Natural killer cell treated with Interleukin-12 subunit alpha and Interleukin-12 subunit beta and Interleukin-15 and Interleukin-18, amount 100 ng/mL, for 72 hours (primary cell): ENCODE measurements at regions not wholly inside any gene's neighbourhood (a gene's known extent, or its start where the extent isn't known, plus 50 kb on each side); places are given as distances from the start of the nearest gene placed in this dataset.

Experiments used
- ATAC-seq, 2 donors: fragments of 150-1000 bp; cut with Tn5 transposase in 1 of 2; sonication (Bioruptor Pico), chemical (Tn5 transposase) in 1 of 2; 2 replicates each; pipeline ENCODE4 v1.10.0; 2021
- DNase-seq: peaks from one replicate; pipeline ENCODE4 v3.0.0; 2022; ENCODE audit warnings: low spot score
- H3K27ac Mint-ChIP-seq, 2 donors: 1 replicate in 1 of 2; 2 replicates in 1 of 2; pipeline ENCODE4 v1.8.0; 2022; ENCODE audit warnings: mixed read lengths in 2 of 2, mild to moderate bottlenecking in 1 of 2, moderate library complexity in 1 of 2
- H3K27me3 Mint-ChIP-seq, 2 donors: 1 replicate in 1 of 2; 2 replicates in 1 of 2; pipeline ENCODE4 v1.8.0; 2022; ENCODE audit warnings: mixed read lengths in 2 of 2
- H3K36me3 Mint-ChIP-seq: one replicate; pipeline ENCODE4 v1.8.0; 2022; ENCODE audit warnings: mixed read lengths
- H3K4me1 Mint-ChIP-seq, 2 donors: 1 replicate in 1 of 2; 2 replicates in 1 of 2; pipeline ENCODE4 v1.8.0; 2022; ENCODE audit warnings: low read depth in 2 of 2, mixed read lengths in 2 of 2, mild to moderate bottlenecking in 1 of 2
- H3K4me3 Mint-ChIP-seq: one replicate; pipeline ENCODE4 v1.8.0; 2022; ENCODE audit warnings: mixed read lengths
- H3K9me3 Mint-ChIP-seq: 2 replicates; pipeline ENCODE4 v1.8.0; 2022; ENCODE audit warnings: mixed read lengths

DNA sequence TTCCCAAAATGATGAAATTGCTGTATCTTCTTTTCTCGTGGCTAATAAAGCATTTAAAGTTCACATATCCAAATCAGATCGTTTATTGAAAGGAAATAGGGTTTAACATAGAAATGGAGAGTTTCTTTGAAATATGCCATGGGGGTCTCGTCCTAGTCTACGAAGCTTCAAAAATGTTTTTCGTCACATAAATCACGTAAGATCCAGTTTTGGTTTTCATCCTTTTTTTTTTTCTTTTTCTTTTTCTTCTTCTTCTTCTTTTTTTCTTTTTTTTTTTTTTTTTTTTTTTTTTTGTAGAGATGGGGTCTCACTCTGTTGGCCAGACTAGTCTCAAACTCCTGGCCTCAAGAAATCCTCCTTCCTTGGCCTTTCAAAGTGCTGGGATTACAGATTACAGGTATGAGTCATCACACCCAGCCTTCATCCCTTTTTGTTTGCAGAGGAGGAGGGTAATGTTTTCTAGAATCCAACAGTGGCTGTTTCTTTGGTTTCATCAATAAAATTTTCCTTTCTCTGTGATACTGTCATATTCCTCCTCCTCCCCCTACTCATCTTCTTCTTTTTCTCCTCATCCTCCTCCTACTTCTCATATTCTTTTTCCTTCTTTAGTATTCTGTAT, 94.7 kb upstream of the LOC128125822 start:
- H3K27ac Mint-ChIP-seq, result no peak overlapping the region
- no peak for ATAC-seq
- no peaks in the 10 kb centered on the region for H3K9me3 Mint-ChIP-seq
- H3K4me3 Mint-ChIP-seq, result no peak overlapping the region
- H3K36me3 Mint-ChIP-seq, result no peaks in the 10 kb centered on the region
- DNase-seq, result no peak
- no peaks in the 10 kb centered on the region for H3K4me1 Mint-ChIP-seq
- peaks cover 5 to 17% of the 10 kb centered on the region in 2 donors for H3K27me3 Mint-ChIP-seq

DNA sequence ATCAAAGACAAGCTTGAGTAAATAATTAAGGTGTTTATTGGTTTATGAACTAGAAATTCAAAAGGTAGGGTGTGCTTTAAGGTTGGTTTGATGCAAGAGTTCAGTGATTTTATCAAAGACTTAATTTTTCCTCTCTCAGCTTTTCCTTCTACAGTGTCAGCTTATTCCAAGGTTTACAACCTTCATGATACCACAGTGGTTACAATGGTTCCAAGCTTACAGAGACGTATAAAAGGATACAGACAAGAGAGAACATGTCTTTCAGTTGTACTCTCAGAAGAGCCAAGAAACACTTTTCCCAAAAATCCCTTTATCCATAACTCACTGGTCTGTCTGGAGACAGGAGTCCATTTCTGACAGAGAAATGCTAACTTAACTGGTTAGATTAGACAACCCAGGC, 93.5 kb upstream of the LOC128125822 start:
- Mint-ChIP-seq H3K9me3 (no peaks in the 10 kb centered on the region), H3K27ac (no peak overlapping the region), H3K27me3 (peaks cover 5 to 17% of the 10 kb centered on the region in 2 donors), H3K4me3 (no peak overlapping the region), H3K36me3 (no peaks in the 10 kb centered on the region), H3K4me1 (no peaks in the 10 kb centered on the region)
- DNase-seq, result no peak
- ATAC-seq, result no peak

DNA sequence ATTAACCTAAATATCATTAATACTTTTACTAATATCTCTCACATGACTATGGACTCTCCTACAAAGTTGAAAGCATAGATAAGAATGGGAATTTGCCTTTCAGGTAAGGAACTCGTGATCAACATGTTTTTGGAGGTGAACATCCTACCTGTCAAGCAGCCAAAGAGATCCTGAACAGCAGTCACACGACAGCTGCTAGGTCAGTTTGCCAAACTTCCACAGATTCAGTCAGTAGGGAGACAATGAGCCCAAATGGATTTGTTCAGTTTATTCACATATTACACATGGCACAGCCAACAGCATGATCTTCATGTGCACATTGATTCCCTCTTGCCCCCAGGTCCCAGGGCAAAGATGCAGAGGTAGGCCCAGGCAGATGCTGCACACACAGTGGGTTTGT, 86.1 kb upstream of the LOC128125822 start:
- Mint-ChIP-seq H3K4me3 (no peak overlapping the region), H3K27ac (no peak overlapping the region), H3K27me3 (peaks cover 0 to 2% of the 10 kb centered on the region in 2 donors)

DNA sequence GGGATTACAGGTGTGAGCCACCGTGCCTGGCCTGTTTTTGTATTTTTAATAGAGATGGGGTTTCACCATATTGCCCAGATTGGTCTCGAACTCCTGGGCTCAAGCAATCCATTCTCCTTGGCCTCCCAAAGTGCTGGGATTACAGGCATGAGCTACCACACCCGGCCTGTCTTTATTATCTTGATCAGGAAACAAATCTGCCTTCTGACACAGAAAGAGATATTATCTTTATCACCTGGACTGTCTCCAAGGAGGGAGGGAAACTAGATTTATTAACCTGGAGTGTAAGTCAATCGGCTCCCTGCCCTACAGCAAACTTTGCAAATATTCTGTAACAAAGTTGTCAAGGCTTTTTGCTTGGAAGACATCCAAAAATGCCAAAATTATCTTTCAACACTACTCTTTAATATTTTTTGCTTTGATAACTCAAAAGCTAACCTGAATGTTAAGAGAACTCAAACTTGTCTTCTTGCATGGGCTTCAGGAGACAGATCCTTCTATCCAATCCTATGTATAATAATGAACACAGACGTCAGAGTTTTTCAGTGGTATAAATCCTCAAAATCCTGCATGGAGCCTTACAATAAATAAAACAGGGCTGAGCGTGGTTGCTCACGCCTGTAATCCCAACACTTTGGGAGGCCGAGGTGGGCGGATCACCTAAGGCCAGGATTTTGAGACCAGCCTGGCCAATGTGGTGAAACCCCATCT, 85.0 kb upstream of the LOC128125822 start:
- Mint-ChIP-seq H3K27me3 (peaks cover 4 to 6% of the 10 kb centered on the region in 2 donors), H3K36me3 (no peaks in the 10 kb centered on the region), H3K9me3 (no peaks in the 10 kb centered on the region), H3K4me3 (no peak overlapping the region), H3K4me1 (no peaks in the 10 kb centered on the region), H3K27ac (no peak overlapping the region)
- no peak for DNase-seq
- no peak for ATAC-seq

More for the DNA sequence above, 86.1 kb upstream of the LOC128125822 start:
- no peaks in the 10 kb centered on the region for H3K36me3 Mint-ChIP-seq
- H3K4me1 Mint-ChIP-seq, result no peaks in the 10 kb centered on the region
- H3K9me3 Mint-ChIP-seq, result no peaks in the 10 kb centered on the region
- DNase-seq, result no peak
- no peak for ATAC-seq

DNA sequence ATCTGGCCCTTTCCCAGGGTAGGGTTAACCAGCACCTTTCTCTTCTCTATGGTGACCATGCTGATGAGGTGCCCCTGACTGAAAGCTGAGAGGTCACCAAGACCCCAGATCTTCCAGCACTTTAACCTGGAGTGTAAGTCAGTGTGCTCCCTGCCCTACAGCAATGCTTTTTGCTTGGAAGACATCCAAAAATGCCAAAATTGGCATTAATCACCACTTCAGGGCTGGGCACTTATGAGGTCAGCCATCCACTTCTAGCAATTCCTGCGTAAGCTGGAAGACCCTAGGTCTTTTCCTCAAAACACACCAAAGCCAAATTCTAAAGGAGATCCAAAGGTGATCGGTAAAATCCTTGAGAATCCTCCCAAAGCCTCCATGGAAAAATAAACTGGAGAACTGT, 81.2 kb upstream of the LOC128125822 start:
- Mint-ChIP-seq H3K9me3 (no peaks in the 10 kb centered on the region), H3K27me3 (peaks cover 2 to 7% of the 10 kb centered on the region in 2 donors), H3K4me3 (no peak overlapping the region), H3K27ac (no peak overlapping the region), H3K36me3 (no peaks in the 10 kb centered on the region), H3K4me1 (no peaks in the 10 kb centered on the region)
- ATAC-seq (no peak), DNase-seq (no peak)

DNA sequence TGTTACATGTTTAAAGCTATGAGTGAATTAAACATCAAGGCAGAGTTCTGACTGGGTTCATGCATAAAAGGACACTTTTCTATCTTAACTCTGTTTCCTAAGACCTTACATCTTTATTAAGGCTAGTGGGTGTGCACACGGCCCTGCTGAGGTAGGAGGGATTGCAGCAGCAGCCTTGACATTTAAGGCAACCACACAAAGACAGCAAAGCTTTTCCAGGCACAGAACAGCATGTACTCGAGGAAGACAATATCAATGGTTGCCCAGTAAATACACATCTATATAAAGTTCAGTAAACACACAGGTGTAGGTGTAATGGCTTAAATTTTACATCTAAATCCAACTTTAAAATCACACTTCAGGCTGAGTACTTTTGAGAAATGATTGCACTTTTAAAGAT, 79.8 kb upstream of the LOC128125822 start:
- DNase-seq, result no peak
- H3K9me3 Mint-ChIP-seq, result no peaks in the 10 kb centered on the region
- ATAC-seq, result no peak
- H3K4me3 Mint-ChIP-seq, result no peak overlapping the region
- H3K4me1 Mint-ChIP-seq, result no peaks in the 10 kb centered on the region
- H3K27ac Mint-ChIP-seq, result no peak overlapping the region
- H3K27me3 Mint-ChIP-seq, result peaks cover 2 to 7% of the 10 kb centered on the region in 2 donors
- no peaks in the 10 kb centered on the region for H3K36me3 Mint-ChIP-seq

DNA sequence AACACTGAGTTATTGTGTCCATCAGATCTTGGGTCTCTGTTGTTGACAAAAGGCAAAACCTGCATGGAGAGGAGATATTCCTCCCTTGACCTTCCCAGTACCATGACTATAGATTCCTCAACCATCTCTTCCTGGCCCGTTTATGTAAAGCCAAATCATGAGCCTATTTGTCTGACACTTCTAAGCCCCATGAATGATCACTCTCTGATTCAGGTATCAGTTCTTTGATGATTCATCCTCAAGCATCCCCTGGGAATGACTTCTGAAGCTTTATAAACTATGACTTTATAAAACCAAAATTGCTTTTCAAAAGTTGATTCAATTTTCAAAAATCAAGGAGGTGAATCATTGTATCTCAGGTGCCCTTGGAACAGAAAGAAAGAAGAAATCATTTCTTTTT, 78.7 kb upstream of the LOC128125822 start:
- Mint-ChIP-seq H3K4me3 (no peak overlapping the region), H3K4me1 (no peaks in the 10 kb centered on the region), H3K36me3 (no peaks in the 10 kb centered on the region), H3K27me3 (peaks cover 2 to 7% of the 10 kb centered on the region in 2 donors), H3K9me3 (no peaks in the 10 kb centered on the region), H3K27ac (no peak overlapping the region)
- DNase-seq, result no peak
- ATAC-seq, result no peak

DNA sequence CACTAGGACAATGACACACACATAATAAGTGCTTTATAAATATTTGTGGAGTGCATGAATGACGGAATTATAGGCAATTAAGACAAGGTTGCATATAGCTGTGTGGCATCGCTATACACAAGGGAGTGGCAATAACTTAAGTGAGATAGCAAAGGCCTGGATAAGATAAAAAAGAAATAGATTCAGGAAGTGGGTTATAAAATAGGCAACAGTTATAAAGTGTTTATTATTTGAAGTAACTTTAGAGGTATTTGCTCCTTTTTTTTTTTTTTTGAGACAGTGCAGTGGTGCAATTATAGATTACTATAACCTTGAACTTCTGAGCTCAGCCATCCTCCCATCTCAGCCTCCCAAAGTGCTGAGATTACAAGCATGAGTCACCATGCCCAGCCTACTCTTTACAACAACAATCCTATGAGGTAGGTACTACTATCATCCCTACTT, 75.9 kb upstream of the LOC128125822 start:
- peaks cover 2 to 7% of the 10 kb centered on the region in 2 donors for H3K27me3 Mint-ChIP-seq
- H3K4me1 Mint-ChIP-seq, result no peaks in the 10 kb centered on the region
- DNase-seq (no peak), ATAC-seq (no peak)
- H3K9me3 Mint-ChIP-seq, result no peaks in the 10 kb centered on the region
- H3K36me3 Mint-ChIP-seq, result no peaks in the 10 kb centered on the region
- H3K27ac Mint-ChIP-seq, result no peak overlapping the region
- H3K4me3 Mint-ChIP-seq, result no peak overlapping the region

DNA sequence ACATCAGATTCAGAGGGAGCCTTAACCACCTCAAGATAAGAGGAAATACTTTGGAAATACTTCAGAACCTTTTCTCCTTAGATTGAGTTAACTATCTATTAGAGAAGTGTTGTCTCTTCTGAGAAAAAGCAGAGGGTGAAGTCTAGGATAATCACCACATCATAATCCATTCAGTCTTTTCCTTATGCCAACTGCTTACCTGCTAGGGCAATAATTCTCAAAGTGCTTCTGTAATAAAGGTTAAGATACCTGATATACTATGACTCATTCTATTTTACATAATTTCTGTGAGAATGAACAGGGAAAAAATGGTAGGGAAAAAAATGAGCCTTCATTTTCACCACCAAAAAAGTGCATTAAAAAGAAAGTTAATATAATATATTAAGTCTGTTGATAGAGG, 70.1 kb upstream of the LOC128125822 start:
- Mint-ChIP-seq H3K27me3 (no peaks in the 10 kb centered on the region), H3K9me3 (no peaks in the 10 kb centered on the region), H3K36me3 (no peaks in the 10 kb centered on the region), H3K4me1 (peaks cover 7 to 8% of the 10 kb centered on the region in 2 donors), H3K4me3 (no peak overlapping the region), H3K27ac (no peak overlapping the region)
- DNase-seq (no peak), ATAC-seq (no peak)

DNA sequence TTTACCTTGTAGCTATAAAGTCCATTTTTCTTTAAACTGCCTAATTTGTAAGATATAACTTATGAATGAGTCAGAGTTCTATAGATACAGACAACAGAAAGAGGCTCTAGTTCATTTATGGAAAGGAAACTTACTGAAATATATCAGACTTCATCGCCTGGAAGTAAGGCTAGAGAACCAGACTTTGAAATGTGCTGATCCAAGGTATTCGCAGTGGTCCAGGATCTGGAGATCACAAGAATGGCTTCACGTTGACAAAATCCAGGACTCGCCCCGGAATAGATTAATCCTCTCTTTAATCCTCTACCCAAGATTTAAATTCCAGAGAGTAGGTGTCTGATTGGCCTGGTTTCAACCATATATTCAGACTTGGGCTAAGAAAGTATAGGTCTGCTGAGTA, 69.1 kb upstream of the LOC128125822 start:
- no peak for ATAC-seq

DNA sequence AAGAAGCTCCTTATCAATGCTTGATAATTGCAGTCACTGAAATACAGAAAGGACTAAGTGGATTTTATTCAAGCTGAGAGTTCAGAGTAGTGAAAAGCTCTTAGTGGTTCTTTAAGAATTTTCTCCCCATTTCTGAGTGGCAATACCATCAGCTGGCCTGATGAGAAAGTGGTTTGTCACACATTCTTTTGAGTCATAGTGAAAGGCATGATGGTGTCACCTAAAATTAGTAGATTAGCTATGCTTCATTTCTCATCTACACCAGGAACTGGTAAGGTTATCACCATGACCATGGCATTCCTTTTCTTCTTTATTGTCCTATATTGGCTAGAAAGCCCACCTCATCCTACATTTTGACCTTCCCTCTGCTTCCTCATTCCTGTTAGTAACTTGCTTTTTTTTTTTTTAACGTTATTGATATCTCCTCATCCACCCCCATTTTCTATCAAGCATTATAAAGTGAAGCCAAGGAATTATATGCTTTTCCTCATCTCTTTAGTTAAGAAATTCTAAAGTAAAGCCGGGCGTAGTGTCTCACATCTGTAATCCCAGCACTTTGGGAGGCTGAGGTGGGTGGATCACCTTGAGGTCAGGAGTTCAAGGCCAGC, 67.4 kb upstream of the LOC128125822 start:
- no peaks in the 10 kb centered on the region for H3K27me3 Mint-ChIP-seq
- H3K36me3 Mint-ChIP-seq, result no peaks in the 10 kb centered on the region
- peak overlapping the region; percentile 8 for H3K4me3 Mint-ChIP-seq
- peak; percentile 86 to 90 for ATAC-seq
- peaks cover 7 to 8% of the 10 kb centered on the region in 2 donors for H3K4me1 Mint-ChIP-seq
- DNase-seq, result no peak
- peak overlapping the region; percentile 19 to 83 for H3K27ac Mint-ChIP-seq
- no peaks in the 10 kb centered on the region for H3K9me3 Mint-ChIP-seq

More for the DNA sequence above, 69.1 kb upstream of the LOC128125822 start:
- H3K27me3 Mint-ChIP-seq, result no peaks in the 10 kb centered on the region
- H3K4me1 Mint-ChIP-seq, result peaks cover 7 to 8% of the 10 kb centered on the region in 2 donors
- no peaks in the 10 kb centered on the region for H3K36me3 Mint-ChIP-seq
- no peak overlapping the region for H3K4me3 Mint-ChIP-seq
- H3K27ac Mint-ChIP-seq, result no peak overlapping the region
- no peak for DNase-seq
- H3K9me3 Mint-ChIP-seq, result no peaks in the 10 kb centered on the region

DNA sequence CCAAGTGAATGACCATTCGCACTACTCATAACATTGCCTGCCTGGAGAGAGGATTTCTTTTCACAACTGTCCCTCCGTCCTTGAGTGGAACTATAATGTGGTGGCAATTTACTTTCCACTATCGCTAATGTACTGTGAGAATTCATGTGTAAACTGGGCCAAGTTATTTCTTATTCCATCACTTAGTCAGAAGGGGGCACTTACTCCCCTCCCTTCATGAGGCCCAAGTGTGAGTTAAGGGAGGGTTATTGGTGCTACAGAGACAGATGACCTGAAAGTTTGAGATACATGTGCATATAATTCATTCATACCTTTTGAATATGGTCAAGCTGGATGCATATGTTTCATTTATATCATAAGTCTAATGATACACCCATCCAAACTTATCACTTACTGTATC, 65.2 kb upstream of the LOC128125822 start:
- H3K36me3 Mint-ChIP-seq, result no peaks in the 10 kb centered on the region
- no peak overlapping the region for H3K27ac Mint-ChIP-seq
- ATAC-seq (peak in 1 of 2 donors; percentile 7), DNase-seq (no peak)
- H3K9me3 Mint-ChIP-seq, result no peaks in the 10 kb centered on the region
- H3K4me3 Mint-ChIP-seq, result no peak overlapping the region
- H3K27me3 Mint-ChIP-seq, result no peaks in the 10 kb centered on the region
- H3K4me1 Mint-ChIP-seq, result peaks cover 7 to 8% of the 10 kb centered on the region in 2 donors

DNA sequence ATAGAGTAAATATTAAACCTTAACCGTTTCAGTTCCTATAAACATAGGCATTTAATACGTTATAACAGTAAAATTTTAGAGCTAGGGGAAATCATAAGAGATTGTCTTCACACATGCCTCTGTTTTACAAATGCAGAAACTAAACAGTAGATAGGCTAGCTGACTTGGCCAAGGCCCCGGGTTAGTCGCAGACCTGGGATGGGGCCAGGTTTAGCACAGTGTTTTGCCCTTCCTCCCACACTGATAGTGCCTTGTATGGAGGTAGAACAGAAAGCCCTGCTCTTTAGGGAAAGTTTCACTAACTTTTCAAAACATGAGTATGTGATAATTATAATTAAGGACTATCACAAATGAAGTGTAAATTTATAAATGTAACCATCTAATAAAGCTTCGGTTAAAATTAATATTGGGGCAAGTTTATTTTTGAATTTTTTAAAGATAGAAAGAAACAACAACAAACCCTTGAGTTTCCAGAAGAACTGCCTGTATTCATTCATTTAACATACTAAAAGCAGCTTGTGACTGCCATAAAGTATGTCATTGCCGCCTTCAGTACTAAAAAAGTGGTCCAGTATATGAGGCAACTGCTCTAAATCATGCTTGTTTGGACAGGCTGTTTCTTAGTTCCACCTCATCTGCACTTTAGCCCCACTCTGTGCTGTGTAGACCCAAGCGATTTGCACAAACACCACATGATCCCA, 62.5 kb upstream of the LOC128125822 start:
- no peak overlapping the region for H3K4me3 Mint-ChIP-seq
- no peak for ATAC-seq
- no peaks in the 10 kb centered on the region for H3K9me3 Mint-ChIP-seq
- H3K27ac Mint-ChIP-seq, result no peak overlapping the region
- H3K36me3 Mint-ChIP-seq, result no peaks in the 10 kb centered on the region
- DNase-seq, result no peak
- peaks cover 0 to 2% of the 10 kb centered on the region in 2 donors for H3K27me3 Mint-ChIP-seq
- H3K4me1 Mint-ChIP-seq, result peaks cover 4 to 5% of the 10 kb centered on the region in 2 donors

DNA sequence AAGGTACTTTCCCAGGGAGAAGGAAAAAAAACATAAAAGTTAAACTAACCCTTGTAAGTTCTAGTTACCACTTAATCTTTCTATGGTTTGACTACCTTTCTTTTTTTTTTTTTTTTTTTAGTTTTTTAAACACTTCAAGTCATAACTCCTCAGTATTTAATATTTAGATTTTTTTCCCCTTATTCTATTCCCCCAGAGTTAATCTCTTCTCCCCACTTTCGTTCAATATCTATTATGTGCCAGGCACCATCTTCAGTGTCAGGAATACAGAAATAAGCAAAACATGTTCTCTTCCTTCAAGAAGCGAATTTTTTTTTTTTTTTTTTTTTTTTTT, 62.0 kb upstream of the LOC128125822 start:
- Mint-ChIP-seq H3K27ac (no peak overlapping the region), H3K4me1 (no peaks in the 10 kb centered on the region), H3K27me3 (peaks cover 0 to 2% of the 10 kb centered on the region in 2 donors), H3K4me3 (no peak overlapping the region), H3K9me3 (no peaks in the 10 kb centered on the region), H3K36me3 (no peaks in the 10 kb centered on the region)
- DNase-seq, result no peak
- ATAC-seq, result no peak
